ENCODE measurements at regions not wholly inside any gene's neighbourhood (a gene's known extent, or its start where the extent isn't known, plus 50 kb on each side); places are given as distances from the start of the nearest gene placed in this dataset.
"Not testable (repeated sequence)": the region's sequence is repeated elsewhere in the genome, so short reads cannot be mapped to it uniquely, and the experiment has no call there.

- DNase-seq: no peak
Measured at GRCh38 chr2:147603447-147603846, 241.4 kb upstream of the ACVR2A start.

GRCh38 chr2:147600646-147601045 lies 244.2 kb upstream of the ACVR2A start:
- peak; percentile 17 for DNase-seq

GRCh38 chr2:147600223-147600622 lies 244.6 kb upstream of the ACVR2A start:
- peak; percentile 20 for DNase-seq

- DNase-seq: no peak
Measured at GRCh38 chr2:147595200-147595599, 249.6 kb upstream of the ACVR2A start.

- DNase-seq: no peak
Measured at GRCh38 chr2:147594038-147594437, 250.8 kb upstream of the ACVR2A start.

- DNase-seq: not testable (repeated sequence)
Measured at GRCh38 chr2:147592784-147593183, 252.0 kb upstream of the ACVR2A start.

- no peak for DNase-seq
Measured at GRCh38 chr2:147589127-147589526, 255.7 kb upstream of the ACVR2A start.

GRCh38 chr2:147588191-147588590 lies 256.6 kb upstream of the ACVR2A start:
- peak; percentile 18 for DNase-seq

GRCh38 chr2:147578529-147578928 lies 266.3 kb upstream of the ACVR2A start:
- no peak for DNase-seq

GRCh38 chr2:147577998-147578380 lies 266.8 kb upstream of the ACVR2A start:
- DNase-seq: no peak

- no peak for DNase-seq
Measured at GRCh38 chr2:147577323-147577997, 267.4 kb upstream of the ACVR2A start.

- no peak for DNase-seq
Measured at GRCh38 chr2:147575106-147575505, 269.7 kb upstream of the ACVR2A start.

- DNase-seq: no peak
Measured at GRCh38 chr2:147572622-147573021, 272.2 kb upstream of the ACVR2A start.

GRCh38 chr2:147569426-147569825 lies 275.4 kb upstream of the ACVR2A start:
- DNase-seq: peak; percentile 62

GRCh38 chr2:147568109-147568508 lies 276.7 kb upstream of the ACVR2A start:
- DNase-seq: no peak

GRCh38 chr2:147567136-147567535 lies 277.7 kb upstream of the ACVR2A start:
- DNase-seq: no peak

- no peak for DNase-seq
Measured at GRCh38 chr2:147560810-147561535, 283.9 kb upstream of the ACVR2A start.

GRCh38 chr2:147559070-147559725 lies 285.6 kb upstream of the ACVR2A start:
- DNase-seq: no peak

GRCh38 chr2:147558620-147559019 lies 286.2 kb upstream of the ACVR2A start:
- DNase-seq: no peak

- no peak for DNase-seq
Measured at GRCh38 chr2:147554521-147555107, 290.2 kb upstream of the ACVR2A start.

- DNase-seq: peak; percentile 69
Measured at GRCh38 chr2:147553775-147554271, 291.0 kb upstream of the ACVR2A start.

- no peak for DNase-seq
Measured at GRCh38 chr2:147550995-147551731, 293.7 kb upstream of the ACVR2A start.

GRCh38 chr2:147549054-147549453 lies 295.8 kb upstream of the ACVR2A start:
- no peak for DNase-seq

All from NCI-H2171 treated with DMSO at 0.1 percent for 48 hours (cell line).